ENCODE measurements at regions not wholly inside any gene's neighbourhood (a gene's known extent, or its start where the extent isn't known, plus 50 kb on each side); places are given as distances from the start of the nearest gene placed in this dataset.

- no peak for DNase-seq
- Histone ChIP-seq H3K36me3 (no peaks in the 10 kb centered on the region), H3K4me3 (no peak overlapping the region), H3K4me1 (no peaks in the 10 kb centered on the region), H3K27ac (no peak overlapping the region), H3K9me3 (no peaks in the 10 kb centered on the region), H3K27me3 (no peaks in the 10 kb centered on the region)
- intact Hi-C loops (cut with DNase I; ENCODE audit: low total_unique reads), result no loop called here
- no peak for TF ChIP-seq CTCF (IDR thresholded peaks at IDR 0.05)
Measured at GRCh38 chr11:33544593-33545373, 155.8 kb downstream of the C11orf91 start.

GRCh38 chr11:33543823-33544222 lies 156.8 kb downstream of the C11orf91 start:
- H3K4me1 ChIP-seq, result no peaks in the 10 kb centered on the region
- TF ChIP-seq POLR2A (IDR thresholded peaks at IDR 0.05) (no peak), CTCF (IDR thresholded peaks at IDR 0.05) (no peak)
- H3K27me3 ChIP-seq, result no peaks in the 10 kb centered on the region
- no peaks in the 10 kb centered on the region for H3K9me3 ChIP-seq
- intact Hi-C loops (cut with DNase I; ENCODE audit: low total_unique reads), result no loop called here
- H3K4me3 ChIP-seq, result no peak overlapping the region
- H3K36me3 ChIP-seq, result no peaks in the 10 kb centered on the region
- no peak overlapping the region for H3K27ac ChIP-seq
- DNase-seq, result no peak

GRCh38 chr11:33542921-33543320 lies 157.7 kb downstream of the C11orf91 start:
- peak; percentile 17 to 24 for DNase-seq
- TF ChIP-seq CTCF (IDR thresholded peaks at IDR 0.05), result peak; percentile 14 to 34 (median 24)
- no peak for TF ChIP-seq POLR2A (IDR thresholded peaks at IDR 0.05)

GRCh38 chr11:33540946-33541915 lies 159.4 kb downstream of the C11orf91 start:
- Histone ChIP-seq H3K4me1 (no peaks in the 10 kb centered on the region), H3K36me3 (no peaks in the 10 kb centered on the region), H3K4me3 (no peak overlapping the region), H3K9me3 (no peaks in the 10 kb centered on the region), H3K27ac (no peak overlapping the region), H3K27me3 (no peaks in the 10 kb centered on the region)
- no peak for DNase-seq
- intact Hi-C loops (cut with DNase I; ENCODE audit: low total_unique reads), result no loop called here
- TF ChIP-seq CTCF (IDR thresholded peaks at IDR 0.05), result no peak
- no peak for TF ChIP-seq POLR2A (IDR thresholded peaks at IDR 0.05)

More at GRCh38 chr11:33542921-33543320, 157.7 kb downstream of the C11orf91 start:
- no peak overlapping the region for H3K27ac ChIP-seq
- H3K9me3 ChIP-seq, result no peaks in the 10 kb centered on the region
- H3K36me3 ChIP-seq, result no peaks in the 10 kb centered on the region
- H3K4me3 ChIP-seq, result no peak overlapping the region
- H3K27me3 ChIP-seq, result no peaks in the 10 kb centered on the region
- intact Hi-C loops (cut with DNase I; ENCODE audit: low total_unique reads), result no loop called here
- H3K4me1 ChIP-seq, result no peaks in the 10 kb centered on the region

- DNase-seq, result no peak
- Histone ChIP-seq H3K4me1 (no peaks in the 10 kb centered on the region), H3K27me3 (no peaks in the 10 kb centered on the region), H3K36me3 (no peaks in the 10 kb centered on the region), H3K4me3 (no peak overlapping the region), H3K9me3 (no peaks in the 10 kb centered on the region), H3K27ac (no peak overlapping the region)
- intact Hi-C loops (cut with DNase I; ENCODE audit: low total_unique reads), result no loop called here
- TF ChIP-seq POLR2A (IDR thresholded peaks at IDR 0.05) (no peak), CTCF (IDR thresholded peaks at IDR 0.05) (no peak)
Measured at GRCh38 chr11:33540427-33540826, 160.2 kb downstream of the C11orf91 start.

Measured in uterus (tissue), 3 donors.